ENCODE measurements at regions not wholly inside any gene's neighbourhood (a gene's known extent, or its start where the extent isn't known, plus 50 kb on each side); places are given as distances from the start of the nearest gene placed in this dataset.

- no peak for TF ChIP-seq CTCF (IDR thresholded peaks at IDR 0.05; ENCODE audit: poor library complexity, severe bottlenecking)
- peaks cover 15% of the 10 kb centered on the region for H3K27me3 ChIP-seq (ENCODE audit: insufficient read depth, poor library complexity, severe bottlenecking)
- no peaks in the 10 kb centered on the region for H3K9me3 ChIP-seq (ENCODE audit: severe bottlenecking)
- no peak overlapping the region for H3K4me3 ChIP-seq (ENCODE audit: severe bottlenecking)
- H3K27ac ChIP-seq (ENCODE audit: poor library complexity, severe bottlenecking), result no peak overlapping the region
- no peaks in the 10 kb centered on the region for H3K4me1 ChIP-seq (ENCODE audit: insufficient read depth, poor library complexity, severe bottlenecking)
- DNase-seq (ENCODE audit: low spot score), result no peak
- no peaks in the 10 kb centered on the region for H3K36me3 ChIP-seq (ENCODE audit: low read depth)
- no peak for ATAC-seq (ENCODE audit: low read depth)
Measured at GRCh38 chr20:16877053-16877554, 128.9 kb downstream of the OTOR start.

GRCh38 chr20:16885746-16886145 is 137.6 kb downstream of the OTOR start:
- no peaks in the 10 kb centered on the region for H3K9me3 ChIP-seq (ENCODE audit: severe bottlenecking)
- H3K27ac ChIP-seq (ENCODE audit: poor library complexity, severe bottlenecking), result no peak overlapping the region
- no peak for TF ChIP-seq CTCF (IDR thresholded peaks at IDR 0.05; ENCODE audit: poor library complexity, severe bottlenecking)
- ATAC-seq (ENCODE audit: low read depth) (no peak), DNase-seq (ENCODE audit: low spot score) (no peak)
- no peaks in the 10 kb centered on the region for H3K36me3 ChIP-seq (ENCODE audit: low read depth)
- H3K4me3 ChIP-seq (ENCODE audit: severe bottlenecking), result no peak overlapping the region
- no peaks in the 10 kb centered on the region for H3K4me1 ChIP-seq (ENCODE audit: insufficient read depth, poor library complexity, severe bottlenecking)
- H3K27me3 ChIP-seq (ENCODE audit: insufficient read depth, poor library complexity, severe bottlenecking), result peaks cover 6% of the 10 kb centered on the region

- no peak overlapping the region for H3K4me3 ChIP-seq (ENCODE audit: severe bottlenecking)
- no peak for DNase-seq (ENCODE audit: low spot score)
- TF ChIP-seq CTCF (IDR thresholded peaks at IDR 0.05; ENCODE audit: poor library complexity, severe bottlenecking), result no peak
- no peaks in the 10 kb centered on the region for H3K9me3 ChIP-seq (ENCODE audit: severe bottlenecking)
- no peak overlapping the region for H3K27ac ChIP-seq (ENCODE audit: poor library complexity, severe bottlenecking)
- H3K4me1 ChIP-seq (ENCODE audit: insufficient read depth, poor library complexity, severe bottlenecking), result no peaks in the 10 kb centered on the region
- no peaks in the 10 kb centered on the region for H3K27me3 ChIP-seq (ENCODE audit: insufficient read depth, poor library complexity, severe bottlenecking)
- ATAC-seq (ENCODE audit: low read depth), result no peak
- no peaks in the 10 kb centered on the region for H3K36me3 ChIP-seq (ENCODE audit: low read depth)
Measured at GRCh38 chr20:16898433-16898832, 150.3 kb downstream of the OTOR start.

- no peaks in the 10 kb centered on the region for H3K36me3 ChIP-seq (ENCODE audit: low read depth)
- no peak for TF ChIP-seq CTCF (IDR thresholded peaks at IDR 0.05; ENCODE audit: poor library complexity, severe bottlenecking)
- no peaks in the 10 kb centered on the region for H3K4me1 ChIP-seq (ENCODE audit: insufficient read depth, poor library complexity, severe bottlenecking)
- H3K9me3 ChIP-seq (ENCODE audit: severe bottlenecking), result no peaks in the 10 kb centered on the region
- peaks cover 5% of the 10 kb centered on the region for H3K27me3 ChIP-seq (ENCODE audit: insufficient read depth, poor library complexity, severe bottlenecking)
- H3K4me3 ChIP-seq (ENCODE audit: severe bottlenecking), result no peak overlapping the region
- DNase-seq (ENCODE audit: low spot score) (no peak), ATAC-seq (ENCODE audit: low read depth) (no peak)
- H3K27ac ChIP-seq (ENCODE audit: poor library complexity, severe bottlenecking), result no peak overlapping the region
Measured at GRCh38 chr20:16902662-16903061, 154.5 kb downstream of the OTOR start.

- Histone ChIP-seq H3K27me3 (ENCODE audit: insufficient read depth, poor library complexity, severe bottlenecking) (peaks cover 5% of the 10 kb centered on the region), H3K36me3 (ENCODE audit: low read depth) (no peaks in the 10 kb centered on the region), H3K27ac (ENCODE audit: poor library complexity, severe bottlenecking) (no peak overlapping the region), H3K9me3 (ENCODE audit: severe bottlenecking) (no peaks in the 10 kb centered on the region), H3K4me3 (ENCODE audit: severe bottlenecking) (no peak overlapping the region), H3K4me1 (ENCODE audit: insufficient read depth, poor library complexity, severe bottlenecking) (no peaks in the 10 kb centered on the region)
- ATAC-seq (ENCODE audit: low read depth) (0 out of 3 replicates have a peak, but pooled peaks have one; percentile 46), DNase-seq (ENCODE audit: low spot score) (no peak)
- TF ChIP-seq CTCF (IDR thresholded peaks at IDR 0.05; ENCODE audit: poor library complexity, severe bottlenecking), result no peak
Measured at GRCh38 chr20:16904751-16905150, 156.6 kb downstream of the OTOR start.
